K562 (cell line): ENCODE measurements at regions not wholly inside any gene's neighbourhood (a gene's known extent, or its start where the extent isn't known, plus 50 kb on each side); places are given as distances from the start of the nearest gene placed in this dataset.

Experiments
- ETV6 ChIP-seq, 3 experiments: fragments of 150-350 bp in 1 of 3; sonication (generic) in 1 of 3; formaldehyde crosslinking in 1 of 3; IDR thresholded peaks; 2 replicates each; pipeline versions ENCODE4 v1.6.1 to v1.8.0; 2014 to 2022; ENCODE audit warnings: borderline replicate concordance in 2 of 3, low read depth in 2 of 3, antibody characterized with exemption in 1 of 3, low read length in 1 of 3, mild to moderate bottlenecking in 1 of 3, missing genetic modification reagents in 1 of 3
- SRSF1 ChIP-seq: fragments of 200-400 bp; formaldehyde crosslinking; IDR thresholded peaks from 2 replicates; pipeline ENCODE4 v1.6.1; 2017; ENCODE audit warnings: mild to moderate bottlenecking, low read depth, low read length, moderate library complexity
- ZSCAN32 ChIP-seq: fragments of 450-650 bp; formaldehyde crosslinking; IDR thresholded peaks from 2 replicates; pipeline ENCODE4 v1.4.0; 2020; ENCODE audit warnings: mild to moderate bottlenecking, moderate library complexity
- TF ChIP-seq, protein P1 (sequence below): sonication (generic); formaldehyde crosslinking; IDR thresholded peaks from 2 replicates; pipeline ENCODE4 v1.8.1; 2023; ENCODE audit warnings: missing genetic modification reagents, mild to moderate bottlenecking, borderline replicate concordance
- TF ChIP-seq, protein P2 (sequence below), 2 experiments: fragments of 450-650 bp in 1 of 2; sonication (generic) in 1 of 2; formaldehyde crosslinking in 1 of 2; IDR thresholded peaks; 2 replicates each; pipeline versions ENCODE4 v1.7.1 to v1.9.0; 2016 to 2022; ENCODE audit warnings: inconsistent platforms in 1 of 2, mild to moderate bottlenecking in 1 of 2, missing genetic modification reagents in 1 of 2

DNA sequence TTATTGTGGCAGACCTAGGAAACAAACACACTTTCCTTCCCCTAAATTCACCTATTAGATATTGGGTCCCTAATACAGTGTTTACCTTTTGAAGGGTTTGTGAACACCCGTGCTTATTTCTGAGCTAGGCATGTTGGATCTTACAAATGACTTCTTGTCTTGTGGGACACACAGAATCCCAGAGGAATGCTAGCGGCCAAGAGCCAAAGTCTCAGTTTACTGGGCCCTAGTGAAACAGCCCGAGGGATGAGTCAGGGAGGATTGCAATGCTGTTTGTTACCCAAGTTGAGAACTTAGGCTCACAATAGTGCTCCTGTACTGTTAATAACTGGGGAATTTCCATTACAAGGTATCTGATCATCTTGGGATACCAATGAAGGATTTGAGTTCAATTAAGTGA is 100.1 kb upstream of the AKT3 start (continued):
- TF ChIP-seq, protein P1, sequence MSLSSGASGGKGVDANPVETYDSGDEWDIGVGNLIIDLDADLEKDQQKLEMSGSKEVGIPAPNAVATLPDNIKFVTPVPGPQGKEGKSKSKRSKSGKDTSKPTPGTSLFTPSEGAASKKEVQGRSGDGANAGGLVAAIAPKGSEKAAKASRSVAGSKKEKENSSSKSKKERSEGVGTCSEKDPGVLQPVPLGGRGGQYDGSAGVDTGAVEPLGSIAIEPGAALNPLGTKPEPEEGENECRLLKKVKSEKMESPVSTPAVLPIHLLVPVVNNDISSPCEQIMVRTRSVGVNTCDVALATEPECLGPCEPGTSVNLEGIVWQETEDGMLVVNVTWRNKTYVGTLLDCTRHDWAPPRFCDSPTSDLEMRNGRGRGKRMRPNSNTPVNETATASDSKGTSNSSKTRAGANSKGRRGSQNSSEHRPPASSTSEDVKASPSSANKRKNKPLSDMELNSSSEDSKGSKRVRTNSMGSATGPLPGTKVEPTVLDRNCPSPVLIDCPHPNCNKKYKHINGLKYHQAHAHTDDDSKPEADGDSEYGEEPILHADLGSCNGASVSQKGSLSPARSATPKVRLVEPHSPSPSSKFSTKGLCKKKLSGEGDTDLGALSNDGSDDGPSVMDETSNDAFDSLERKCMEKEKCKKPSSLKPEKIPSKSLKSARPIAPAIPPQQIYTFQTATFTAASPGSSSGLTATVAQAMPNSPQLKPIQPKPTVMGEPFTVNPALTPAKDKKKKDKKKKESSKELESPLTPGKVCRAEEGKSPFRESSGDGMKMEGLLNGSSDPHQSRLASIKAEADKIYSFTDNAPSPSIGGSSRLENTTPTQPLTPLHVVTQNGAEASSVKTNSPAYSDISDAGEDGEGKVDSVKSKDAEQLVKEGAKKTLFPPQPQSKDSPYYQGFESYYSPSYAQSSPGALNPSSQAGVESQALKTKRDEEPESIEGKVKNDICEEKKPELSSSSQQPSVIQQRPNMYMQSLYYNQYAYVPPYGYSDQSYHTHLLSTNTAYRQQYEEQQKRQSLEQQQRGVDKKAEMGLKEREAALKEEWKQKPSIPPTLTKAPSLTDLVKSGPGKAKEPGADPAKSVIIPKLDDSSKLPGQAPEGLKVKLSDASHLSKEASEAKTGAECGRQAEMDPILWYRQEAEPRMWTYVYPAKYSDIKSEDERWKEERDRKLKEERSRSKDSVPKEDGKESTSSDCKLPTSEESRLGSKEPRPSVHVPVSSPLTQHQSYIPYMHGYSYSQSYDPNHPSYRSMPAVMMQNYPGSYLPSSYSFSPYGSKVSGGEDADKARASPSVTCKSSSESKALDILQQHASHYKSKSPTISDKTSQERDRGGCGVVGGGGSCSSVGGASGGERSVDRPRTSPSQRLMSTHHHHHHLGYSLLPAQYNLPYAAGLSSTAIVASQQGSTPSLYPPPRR (CRISPR knock-in tag), result no peak
- TF ChIP-seq, protein P2, sequence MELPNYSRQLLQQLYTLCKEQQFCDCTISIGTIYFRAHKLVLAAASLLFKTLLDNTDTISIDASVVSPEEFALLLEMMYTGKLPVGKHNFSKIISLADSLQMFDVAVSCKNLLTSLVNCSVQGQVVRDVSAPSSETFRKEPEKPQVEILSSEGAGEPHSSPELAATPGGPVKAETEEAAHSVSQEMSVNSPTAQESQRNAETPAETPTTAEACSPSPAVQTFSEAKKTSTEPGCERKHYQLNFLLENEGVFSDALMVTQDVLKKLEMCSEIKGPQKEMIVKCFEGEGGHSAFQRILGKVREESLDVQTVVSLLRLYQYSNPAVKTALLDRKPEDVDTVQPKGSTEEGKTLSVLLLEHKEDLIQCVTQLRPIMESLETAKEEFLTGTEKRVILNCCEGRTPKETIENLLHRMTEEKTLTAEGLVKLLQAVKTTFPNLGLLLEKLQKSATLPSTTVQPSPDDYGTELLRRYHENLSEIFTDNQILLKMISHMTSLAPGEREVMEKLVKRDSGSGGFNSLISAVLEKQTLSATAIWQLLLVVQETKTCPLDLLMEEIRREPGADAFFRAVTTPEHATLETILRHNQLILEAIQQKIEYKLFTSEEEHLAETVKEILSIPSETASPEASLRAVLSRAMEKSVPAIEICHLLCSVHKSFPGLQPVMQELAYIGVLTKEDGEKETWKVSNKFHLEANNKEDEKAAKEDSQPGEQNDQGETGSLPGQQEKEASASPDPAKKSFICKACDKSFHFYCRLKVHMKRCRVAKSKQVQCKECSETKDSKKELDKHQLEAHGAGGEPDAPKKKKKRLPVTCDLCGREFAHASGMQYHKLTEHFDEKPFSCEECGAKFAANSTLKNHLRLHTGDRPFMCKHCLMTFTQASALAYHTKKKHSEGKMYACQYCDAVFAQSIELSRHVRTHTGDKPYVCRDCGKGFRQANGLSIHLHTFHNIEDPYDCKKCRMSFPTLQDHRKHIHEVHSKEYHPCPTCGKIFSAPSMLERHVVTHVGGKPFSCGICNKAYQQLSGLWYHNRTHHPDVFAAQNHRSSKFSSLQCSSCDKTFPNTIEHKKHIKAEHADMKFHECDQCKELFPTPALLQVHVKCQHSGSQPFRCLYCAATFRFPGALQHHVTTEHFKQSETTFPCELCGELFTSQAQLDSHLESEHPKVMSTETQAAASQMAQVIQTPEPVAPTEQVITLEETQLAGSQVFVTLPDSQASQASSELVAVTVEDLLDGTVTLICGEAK (IDR thresholded peaks at IDR 0.05), result no peak
- TF ChIP-seq, protein P2 (CRISPR knock-in tag; IDR thresholded peaks at IDR 0.05), result no peak
- TF ChIP-seq SRSF1 (no peak), ETV6 (IDR thresholded peaks at IDR 0.05; ENCODE audit: borderline replicate concordance in 1 of 2, low read depth in 2 of 2, low read length in 1 of 2) (no peak), ETV6 (CRISPR knock-in tag; IDR thresholded peaks at IDR 0.05; ENCODE audit: borderline replicate concordance) (no peak), ZSCAN32 (CRISPR knock-in tag) (no peak)
